ENCODE measurements at regions not wholly inside any gene's neighbourhood (a gene's known extent, or its start where the extent isn't known, plus 50 kb on each side); places are given as distances from the start of the nearest gene placed in this dataset.

- ChIA-PET RAD21 (ENCODE audit: low non-redundant PET in 1 of 2, low total read pairs in 2 of 2, uncharacterized antibody in 2 of 2, unreplicated experiment in 2 of 2) (no interaction called here), CTCF (no interaction called here), POLR2A (interaction anchor here (1.3 kb wide), 1 partner anchor 160 kb away, joined by 3 read pairs; no protein-coding TSS in a partner anchor)
- TF ChIP-seq JUND (IDR thresholded peaks at IDR 0.05) (no peak), FOSL1 (IDR thresholded peaks at IDR 0.05; ENCODE audit: low read depth) (no peak), ZNF274 (IDR thresholded peaks at IDR 0.05; ENCODE audit: low read depth, low read length) (no peak), ZBTB33 (IDR thresholded peaks at IDR 0.05; ENCODE audit: extremely low read depth, insufficient replicate concordance, low read length) (no peak), CTCF (IDR thresholded peaks at IDR 0.05 in 2 of 3, conservative IDR thresholded peaks at IDR 0.05 in 1 of 3; ENCODE audit: borderline replicate concordance in 1 of 3, insufficient read depth in 1 of 3, low read depth in 2 of 3, low read length in 2 of 3) (no peak), EZH2 (IDR thresholded peaks at IDR 0.05) (no peak), YY1 (IDR thresholded peaks at IDR 0.05; ENCODE audit: extremely low read depth, insufficient replicate concordance, low read depth, low read length) (no peak)
- H3K9me2 ChIP-seq (ENCODE audit: insufficient read depth): no peaks in the 10 kb centered on the region
- H3K79me2 ChIP-seq (ENCODE audit: insufficient read depth, low read length): no peaks in the 10 kb centered on the region
- DNase-seq (ENCODE audit: low read depth, low spot score) (no peak), ATAC-seq (no peak)
- no peak overlapping the region for H3K4me2 ChIP-seq (ENCODE audit: low read length)
- H3K27ac ChIP-seq (ENCODE audit: low read depth, low read length): no peak overlapping the region
- H2AFZ ChIP-seq (ENCODE audit: low read depth, low read length, poor library complexity, severe bottlenecking): no peak overlapping the region
- BruUV-seq (replicated peaks): no TSS peak
- no peak overlapping the region for H3K9ac ChIP-seq (ENCODE audit: low read length)
- no peaks in the 10 kb centered on the region for H3K4me1 ChIP-seq (ENCODE audit: control insufficient read depth in 1 of 2, insufficient read depth in 2 of 2, low read length in 2 of 2)
- no peaks in the 10 kb centered on the region for H3K36me3 ChIP-seq (ENCODE audit: control insufficient read depth in 1 of 2, insufficient read depth in 2 of 2, low read length in 2 of 2)
- no peaks in the 10 kb centered on the region for H3K9me3 ChIP-seq (ENCODE audit: control insufficient read depth in 1 of 2, insufficient read depth in 1 of 2, low read depth in 1 of 2, low read length in 2 of 2)
- intact Hi-C loops (cut with micrococcal nuclease): no loop called here
- no peaks in the 10 kb centered on the region for H3K27me3 ChIP-seq (ENCODE audit: insufficient read depth, low read length)
- H4K20me1 ChIP-seq (ENCODE audit: insufficient read depth): no peaks in the 10 kb centered on the region
- H3K4me3 ChIP-seq (replicated peaks in 1 of 2; ENCODE audit: low read depth in 1 of 2, low read length in 2 of 2): no peak overlapping the region
Observed at GRCh38 chr3:187906416-187906815, 161.1 kb upstream of the BCL6 start.

Data from HCT116 (cell line).